GM21447 (cell line): ENCODE measurements at regions not wholly inside any gene's neighbourhood (a gene's known extent, or its start where the extent isn't known, plus 50 kb on each side); places are given as distances from the start of the nearest gene placed in this dataset.

Source experiments
- ATAC-seq: cut with Tn5 transposase; IDR thresholded peaks from one replicate; pipeline ENCODE4 v1.9.1; 2021; ENCODE audit not compliant: unreplicated experiment

- peak; percentile 68 for ATAC-seq
These were observed 55.8 kb upstream of the BCOR start for GRCh38 chrX:40153345-40154249.

DNA sequence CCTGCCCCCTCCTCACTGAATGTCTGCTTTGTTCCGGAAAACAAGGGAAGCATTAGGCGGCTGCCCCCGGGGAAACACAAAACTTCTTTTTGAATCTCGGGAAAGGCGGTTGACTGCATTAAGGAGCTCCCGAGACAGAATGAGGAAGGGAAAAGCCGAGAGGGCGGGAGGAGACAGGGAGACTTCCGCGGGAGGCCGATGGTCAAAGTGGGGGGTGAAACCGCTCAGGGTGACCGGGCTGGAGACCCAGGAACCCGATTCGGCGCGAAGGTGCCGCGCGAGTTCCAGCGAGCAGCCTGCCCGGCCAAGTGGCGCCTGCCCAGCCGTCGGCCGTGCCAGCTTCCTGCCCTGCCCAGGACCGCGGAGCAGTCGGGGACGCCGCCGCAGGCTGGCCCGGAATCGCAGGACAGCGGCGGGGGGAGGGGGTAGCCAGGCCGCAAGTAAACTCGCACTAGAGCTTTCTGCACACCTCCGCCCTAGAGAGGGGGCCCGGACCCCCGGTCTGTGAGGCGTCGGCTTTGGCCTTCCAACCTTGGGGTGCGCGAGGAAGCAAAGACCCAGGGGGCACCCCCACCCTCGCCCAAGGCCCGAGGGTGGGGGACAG is 55.1 kb upstream of the BCOR start:
- no peak for ATAC-seq

- no peak for ATAC-seq
These were observed 54.5 kb upstream of the BCOR start for GRCh38 chrX:40152173-40152711.

GRCh38 chrX:40151211-40152172 is 53.7 kb upstream of the BCOR start:
- no peak for ATAC-seq

- ATAC-seq, result no peak
These were observed 52.7 kb upstream of the BCOR start for GRCh38 chrX:40150503-40150902.

DNA sequence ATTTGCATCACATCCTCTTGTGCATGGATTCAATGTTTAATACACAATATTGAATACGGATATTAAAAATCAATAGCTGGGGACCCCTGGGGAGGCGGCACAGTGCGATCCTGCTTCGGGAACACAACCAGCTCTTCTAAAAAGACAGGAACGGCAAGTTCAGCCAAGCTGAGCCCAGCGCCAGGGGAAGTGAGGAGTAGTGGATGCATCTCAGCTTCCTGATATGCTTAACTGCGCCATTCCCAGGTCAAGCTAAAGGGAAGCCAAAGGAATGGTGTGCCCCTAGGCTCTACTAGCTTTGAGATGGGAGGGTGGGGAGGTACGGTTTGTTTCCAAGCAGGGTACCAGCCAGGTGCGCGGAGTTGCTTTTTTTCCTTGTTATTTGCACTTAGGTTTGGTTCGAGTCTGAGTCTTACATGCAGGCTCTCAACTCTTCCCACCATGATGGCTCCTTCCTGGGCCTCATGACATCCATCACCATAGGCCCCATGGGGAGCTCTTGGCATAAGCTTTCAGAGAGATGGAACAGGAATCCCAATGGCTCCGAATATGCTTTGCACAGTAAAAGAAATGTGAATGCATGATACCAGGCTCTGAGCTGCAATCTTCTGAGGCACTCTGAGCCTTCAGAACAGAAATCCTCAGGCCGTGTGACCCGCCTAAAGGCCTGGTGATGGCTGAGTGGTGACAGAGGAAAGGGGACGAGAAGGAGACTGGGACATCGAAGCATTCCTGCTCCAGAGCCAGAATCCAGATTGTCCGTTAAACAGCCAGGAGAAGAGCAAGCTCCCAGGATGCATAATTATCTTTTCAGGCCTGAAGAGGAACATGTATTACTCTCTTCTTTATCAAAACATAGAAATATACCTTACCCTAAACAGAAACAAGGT is 51.8 kb upstream of the BCOR start:
- no peak for ATAC-seq

GRCh38 chrX:40148385-40149285 is 50.9 kb upstream of the BCOR start:
- ATAC-seq, result no peak

- ATAC-seq, result no peak
These were observed 50.2 kb upstream of the BCOR start for GRCh38 chrX:40147971-40148370.
